H9 (cell line): ENCODE measurements at regions not wholly inside any gene's neighbourhood (a gene's known extent, or its start where the extent isn't known, plus 50 kb on each side); places are given as distances from the start of the nearest gene placed in this dataset.

Experiments
- DNase-seq: peaks from one replicate; pipeline ENCODE4 v3.0.0-alpha.2; 2017
- H2AFZ ChIP-seq: one replicate; pipeline ENCODE4 v1.6.1; 2013; ENCODE audit warnings: mild to moderate bottlenecking, low read length, control low read depth, moderate library complexity
- H2AK5ac ChIP-seq: 2 replicates; pipeline ENCODE4 v1.6.1; 2013; ENCODE audit warnings: low read length, control low read depth, mixed read lengths; ENCODE audit not compliant: insufficient read length
- H2BK120ac ChIP-seq: one replicate; pipeline ENCODE4 v1.6.1; 2013; ENCODE audit warnings: low read depth, mild to moderate bottlenecking, low read length, control low read depth, inconsistent platforms; ENCODE audit not compliant: poor library complexity, severe bottlenecking
- H2BK12ac ChIP-seq: 2 replicates; pipeline ENCODE4 v1.6.1; 2013; ENCODE audit warnings: low read length, control low read depth, mixed read lengths, low read depth; ENCODE audit not compliant: insufficient read length
- H2BK15ac ChIP-seq: 2 replicates; pipeline ENCODE4 v1.6.1; 2013; ENCODE audit warnings: low read depth, low read length, control low read depth
- H2BK20ac ChIP-seq: one replicate; pipeline ENCODE4 v1.6.1; 2013; ENCODE audit warnings: low read depth, mild to moderate bottlenecking, low read length, control low read depth, inconsistent platforms; ENCODE audit not compliant: poor library complexity, severe bottlenecking
- H2BK5ac ChIP-seq: 2 replicates; pipeline ENCODE4 v1.6.1; 2013; ENCODE audit warnings: low read length, control low read depth, mixed read lengths; ENCODE audit not compliant: insufficient read length
- H3K14ac ChIP-seq: 2 replicates; pipeline ENCODE4 v1.6.1; 2013; ENCODE audit warnings: low read length, control low read depth; ENCODE audit not compliant: insufficient read depth
- H3K18ac ChIP-seq: 2 replicates; pipeline ENCODE4 v1.6.1; 2013; ENCODE audit warnings: low read depth, mild to moderate bottlenecking, mixed read lengths, low read length, control low read depth; ENCODE audit not compliant: insufficient read length
- H3K23ac ChIP-seq: 2 replicates; pipeline ENCODE4 v1.6.1; 2013; ENCODE audit warnings: low read length, control low read depth, mixed read lengths, low read depth; ENCODE audit not compliant: insufficient read length
- H3K23me2 ChIP-seq: 2 replicates; pipeline ENCODE4 v1.6.1; 2013; ENCODE audit warnings: low read depth, mild to moderate bottlenecking, mixed read lengths, low read length, control low read depth; ENCODE audit not compliant: insufficient read length, poor library complexity, severe bottlenecking
- H3K27ac ChIP-seq: 2 replicates; pipeline ENCODE4 v1.5.1; 2013; ENCODE audit warnings: low read length, control low read depth, mixed read lengths, low read depth; ENCODE audit not compliant: insufficient read length
- H3K27me3 ChIP-seq: 2 replicates; pipeline ENCODE4 v1.6.1; 2013; ENCODE audit warnings: low read length, control low read depth, inconsistent platforms; ENCODE audit not compliant: insufficient read depth
- H3K4ac ChIP-seq: 2 replicates; pipeline ENCODE4 v1.6.1; 2013; ENCODE audit warnings: low read depth, mild to moderate bottlenecking, control low read depth, inconsistent platforms, low read length, moderate library complexity
- H3K4me1 ChIP-seq: 2 replicates; pipeline ENCODE4 v1.6.1; 2013; ENCODE audit warnings: low read length, control low read depth, inconsistent platforms; ENCODE audit not compliant: insufficient read depth
- H3K4me2 ChIP-seq: 2 replicates; pipeline ENCODE4 v1.6.1; 2013; ENCODE audit warnings: low read length, control low read depth, mixed read lengths; ENCODE audit not compliant: insufficient read length, insufficient read depth
- H3K56ac ChIP-seq: 2 replicates; pipeline ENCODE4 v1.6.1; 2013; ENCODE audit warnings: low read depth, mild to moderate bottlenecking, mixed read lengths, low read length, control low read depth; ENCODE audit not compliant: insufficient read length
- H3K79me1 ChIP-seq: 2 replicates; pipeline ENCODE4 v1.6.1; 2013; ENCODE audit warnings: low read depth, mild to moderate bottlenecking, moderate library complexity, low read length, control low read depth, inconsistent platforms; ENCODE audit not compliant: insufficient read depth, poor library complexity, severe bottlenecking
- H3K79me2 ChIP-seq: 2 replicates; pipeline ENCODE4 v1.6.1; 2013; ENCODE audit warnings: low read length, control low read depth, inconsistent platforms; ENCODE audit not compliant: insufficient read depth
- H3K9ac ChIP-seq: 2 replicates; pipeline ENCODE4 v1.6.1; 2013; ENCODE audit warnings: low read length, control low read depth, mixed read lengths; ENCODE audit not compliant: insufficient read length; ENCODE audit errors: extremely low read depth
- H3K9me3 ChIP-seq: one replicate; pipeline ENCODE4 v1.6.1; 2013; ENCODE audit warnings: low read depth, low read length, inconsistent platforms; ENCODE audit not compliant: control insufficient read depth
- H3T11ph ChIP-seq: one replicate; pipeline ENCODE4 v1.6.1; 2013; ENCODE audit warnings: mild to moderate bottlenecking, low read length, control low read depth, inconsistent platforms
- H4K20me1 ChIP-seq: one replicate; pipeline ENCODE4 v1.6.1; 2013; ENCODE audit not compliant: control insufficient read depth, insufficient read length, insufficient read depth
- H4K5ac ChIP-seq: 2 replicates; pipeline ENCODE4 v1.6.1; 2013; ENCODE audit warnings: low read depth, mild to moderate bottlenecking, mixed read lengths, low read length, control low read depth; ENCODE audit not compliant: insufficient read length
- H4K8ac ChIP-seq: replicated peaks from 2 replicates; pipeline ENCODE4 v1.6.1; 2013; ENCODE audit warnings: low read length, control low read depth, mixed read lengths, low read depth; ENCODE audit not compliant: insufficient read length
- H4K91ac ChIP-seq: 2 replicates; pipeline ENCODE4 v1.6.1; 2013; ENCODE audit warnings: low read depth, mild to moderate bottlenecking, moderate library complexity, mixed read lengths, low read length, control low read depth; ENCODE audit not compliant: insufficient read length
- H3K27ac Mint-ChIP-seq, 3 experiments: 2 replicates in 2 of 3; 3 replicates in 1 of 3; pipeline ENCODE4 v1.8.0; 2020 to 2021; ENCODE audit warnings: mixed read lengths in 3 of 3, mild to moderate bottlenecking in 1 of 3, moderate library complexity in 1 of 3
- H3K27me3 Mint-ChIP-seq: 2 replicates; pipeline ENCODE4 v1.8.0; 2021; ENCODE audit warnings: low read depth, mild to moderate bottlenecking, moderate library complexity, mixed read lengths
- H3K36me3 Mint-ChIP-seq, 3 experiments: 2 replicates in 2 of 3; 3 replicates in 1 of 3; pipeline ENCODE4 v1.8.0; 2020 to 2021; ENCODE audit warnings: low read depth in 3 of 3, mixed read lengths in 3 of 3; ENCODE audit not compliant: insufficient read depth in 1 of 3
- H3K4me1 Mint-ChIP-seq, 2 experiments: 2 replicates each; pipeline ENCODE4 v1.8.0; 2020; ENCODE audit warnings: mixed read lengths in 2 of 2
- H3K4me3 Mint-ChIP-seq, 2 experiments: 2 replicates in 1 of 2; 3 replicates in 1 of 2; pipeline ENCODE4 v1.8.0; 2020 to 2021; ENCODE audit warnings: mild to moderate bottlenecking in 2 of 2, mixed read lengths in 2 of 2, moderate library complexity in 1 of 2
- H3K9me3 Mint-ChIP-seq, 2 experiments: 2 replicates in 1 of 2; 3 replicates in 1 of 2; pipeline ENCODE4 v1.8.0; 2020; ENCODE audit warnings: mild to moderate bottlenecking in 2 of 2, mixed read lengths in 2 of 2, moderate library complexity in 1 of 2
- WGBS: extraction: QIAGEN DNeasy Blood & Tissue Kit; methylation state at CpG from one replicate; pipeline ENCODE4 v1.1.7; 2013; ENCODE audit warnings: missing lambda C conversion rate, low lambda C conversion rate, mixed read lengths; ENCODE audit not compliant: insufficient read length; ENCODE audit errors: extremely low coverage; 5-methylcytosine and 5-hydroxymethylcytosine counted together
- TF ChIP-seq, protein P1 (sequence below): fragments of 200-600 bp; sonication (generic); conservative IDR thresholded peaks from 3 replicates; pipeline ENCODE4 v1.8.0; 2021; ENCODE audit warnings: antibody characterized with exemption, mild to moderate bottlenecking

DNA sequence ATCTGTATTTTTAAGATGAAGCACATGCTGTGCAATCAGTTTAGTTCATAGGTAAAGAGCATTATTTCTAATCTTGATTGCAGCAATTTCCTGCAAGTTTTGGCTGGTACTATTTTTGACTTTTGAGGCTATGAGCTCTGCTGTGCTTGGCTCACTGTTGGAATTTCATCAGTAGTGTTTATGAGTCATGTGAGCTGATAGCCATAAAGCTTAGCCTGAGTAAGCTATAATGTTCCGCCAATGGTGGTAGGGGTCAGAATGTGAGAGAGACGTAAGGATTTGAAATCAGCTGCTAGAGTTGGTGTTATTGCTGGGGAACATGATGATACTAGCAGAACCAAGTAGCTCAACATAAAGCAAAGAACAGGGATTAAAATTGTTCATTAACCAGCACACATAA, 590.9 kb upstream of the GNPDA2 start:
- no peaks in the 10 kb centered on the region for H3K9me3 ChIP-seq
- no peak overlapping the region for H2BK120ac ChIP-seq
- H3K27me3 ChIP-seq = no peaks in the 10 kb centered on the region
- no peaks in the 10 kb centered on the region for H4K20me1 ChIP-seq
- H3K9ac ChIP-seq = no peak overlapping the region
- no peak overlapping the region for H4K91ac ChIP-seq
- peaks cover 6% of the 10 kb centered on the region in 2 experiments; a peak in 4 of 5 replicates for H3K9me3 Mint-ChIP-seq
- no peaks in the 10 kb centered on the region for H3K79me2 ChIP-seq
- no peak overlapping the region for H2BK12ac ChIP-seq
- H3T11ph ChIP-seq = no peak overlapping the region
- H2BK20ac ChIP-seq = no peak overlapping the region
- no peaks in the 10 kb centered on the region for H3K4me1 ChIP-seq
- no peak overlapping the region for H2BK15ac ChIP-seq
- no peaks in the 10 kb centered on the region for H3K4me1 Mint-ChIP-seq
- no peaks in the 10 kb centered on the region for H3K27me3 Mint-ChIP-seq
- no peaks in the 10 kb centered on the region for H3K23me2 ChIP-seq
- no peak overlapping the region for H4K8ac ChIP-seq
- no CpG with 5 or more reads among the region's 2 CpGs for WGBS
- no peak overlapping the region for H3K14ac ChIP-seq
- H3K27ac ChIP-seq = no peak overlapping the region
- no peak overlapping the region for H2BK5ac ChIP-seq
- no peak overlapping the region for H3K23ac ChIP-seq
- H3K4ac ChIP-seq = no peak overlapping the region
- H3K79me1 ChIP-seq = no peaks in the 10 kb centered on the region
- H4K5ac ChIP-seq = no peak overlapping the region
- H3K27ac Mint-ChIP-seq = no peak overlapping the region
- H3K4me2 ChIP-seq = no peak overlapping the region
- no peak overlapping the region for H3K18ac ChIP-seq
- no peak overlapping the region for H2AK5ac ChIP-seq
- no peaks in the 10 kb centered on the region for H3K36me3 Mint-ChIP-seq
- no peak for DNase-seq
- H3K56ac ChIP-seq = no peak overlapping the region
- H2AFZ ChIP-seq = no peak overlapping the region
- TF ChIP-seq, protein P1, sequence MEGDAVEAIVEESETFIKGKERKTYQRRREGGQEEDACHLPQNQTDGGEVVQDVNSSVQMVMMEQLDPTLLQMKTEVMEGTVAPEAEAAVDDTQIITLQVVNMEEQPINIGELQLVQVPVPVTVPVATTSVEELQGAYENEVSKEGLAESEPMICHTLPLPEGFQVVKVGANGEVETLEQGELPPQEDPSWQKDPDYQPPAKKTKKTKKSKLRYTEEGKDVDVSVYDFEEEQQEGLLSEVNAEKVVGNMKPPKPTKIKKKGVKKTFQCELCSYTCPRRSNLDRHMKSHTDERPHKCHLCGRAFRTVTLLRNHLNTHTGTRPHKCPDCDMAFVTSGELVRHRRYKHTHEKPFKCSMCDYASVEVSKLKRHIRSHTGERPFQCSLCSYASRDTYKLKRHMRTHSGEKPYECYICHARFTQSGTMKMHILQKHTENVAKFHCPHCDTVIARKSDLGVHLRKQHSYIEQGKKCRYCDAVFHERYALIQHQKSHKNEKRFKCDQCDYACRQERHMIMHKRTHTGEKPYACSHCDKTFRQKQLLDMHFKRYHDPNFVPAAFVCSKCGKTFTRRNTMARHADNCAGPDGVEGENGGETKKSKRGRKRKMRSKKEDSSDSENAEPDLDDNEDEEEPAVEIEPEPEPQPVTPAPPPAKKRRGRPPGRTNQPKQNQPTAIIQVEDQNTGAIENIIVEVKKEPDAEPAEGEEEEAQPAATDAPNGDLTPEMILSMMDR = no peak
- no peak overlapping the region for H3K4me3 Mint-ChIP-seq
